Neural cell (in vitro differentiated cells): ENCODE measurements at regions not wholly inside any gene's neighbourhood (a gene's known extent, or its start where the extent isn't known, plus 50 kb on each side); places are given as distances from the start of the nearest gene placed in this dataset.
A peak's percentile ranks its signal among the peaks of the same experiment; 100 is the strongest.

Experiments used
- H2AFZ ChIP-seq: fragments of 200-600, 300-800 bp; sonication (generic), shearing (Covaris generic); 2 replicates; pipeline ENCODE4 v1.6.0; 2014; ENCODE audit warnings: low read depth, mild to moderate bottlenecking, antibody characterized with exemption, low read length, moderate library complexity
- H3F3A ChIP-seq: fragments of 200-600 bp; shearing (Covaris generic); 2 replicates; pipeline ENCODE4 v1.6.1; 2016; ENCODE audit warnings: mild to moderate bottlenecking, moderate library complexity, mixed read lengths, antibody characterized with exemption, low read length; ENCODE audit not compliant: insufficient read depth, poor library complexity, severe bottlenecking
- H3K27ac ChIP-seq: fragments of 200-600, 300-800 bp; sonication (generic), shearing (Covaris generic); 2 replicates; pipeline ENCODE4 v1.5.1; 2014; ENCODE audit warnings: mild to moderate bottlenecking, low read length, moderate library complexity
- H3K27me3 ChIP-seq: fragments of 300-800, 200-600 bp; sonication (generic), shearing (Covaris generic); 2 replicates; pipeline ENCODE4 v1.6.0; 2014; ENCODE audit warnings: mild to moderate bottlenecking, low read depth, low read length, moderate library complexity; ENCODE audit not compliant: insufficient read depth
- H3K36me3 ChIP-seq: fragments of 300-800, 200-600 bp; sonication (generic), shearing (Covaris generic); 2 replicates; pipeline ENCODE4 v1.5.1; 2014; ENCODE audit warnings: mild to moderate bottlenecking, antibody characterized with exemption, low read length, moderate library complexity; ENCODE audit not compliant: insufficient read depth
- H3K4me2 ChIP-seq: fragments of 300-800, 200-600 bp; sonication (generic), shearing (Covaris generic); 2 replicates; pipeline ENCODE4 v1.6.0; 2014; ENCODE audit warnings: mild to moderate bottlenecking, low read length
- H3K4me3 ChIP-seq: fragments of 300-800, 200-600 bp; sonication (generic), shearing (Covaris generic); 2 replicates; pipeline ENCODE4 v1.5.1; 2014; ENCODE audit warnings: mild to moderate bottlenecking, low read length, moderate library complexity
- H3K79me2 ChIP-seq: fragments of 200-600 bp; shearing (Covaris generic); replicated peaks from 2 replicates; pipeline ENCODE4 v1.6.0; 2014; ENCODE audit warnings: mild to moderate bottlenecking, low read length, moderate library complexity; ENCODE audit not compliant: insufficient read depth
- H3K9ac ChIP-seq: fragments of 300-800, 200-600 bp; sonication (generic), shearing (Covaris generic); 2 replicates; pipeline ENCODE4 v1.6.1; 2016; ENCODE audit warnings: mild to moderate bottlenecking, low read length, mixed read lengths
- H3K9me2 ChIP-seq: fragments of 200-600 bp; shearing (Covaris generic); 2 replicates; pipeline ENCODE4 v1.6.1; 2016; ENCODE audit warnings: mild to moderate bottlenecking, low read length, mixed read lengths; ENCODE audit not compliant: insufficient read depth
- H3K9me3 ChIP-seq: fragments of 200-600, 300-800 bp; sonication (generic), shearing (Covaris generic); 2 replicates; pipeline ENCODE4 v1.6.1; 2016; ENCODE audit warnings: mild to moderate bottlenecking, mixed run types, low read length, moderate library complexity, mixed read lengths
- H4K20me1 ChIP-seq: fragments of 200-600 bp; shearing (Covaris generic); 2 replicates; pipeline ENCODE4 v1.6.1; 2016; ENCODE audit warnings: mild to moderate bottlenecking, mixed run types; ENCODE audit not compliant: insufficient read depth
- CTCF ChIP-seq: fragments of 450-650 bp; IDR thresholded peaks from 2 replicates; pipeline ENCODE4 v1.5.1; 2014; ENCODE audit warnings: antibody characterized with exemption, mild to moderate bottlenecking, moderate library complexity; ENCODE audit not compliant: poor library complexity, severe bottlenecking
- EP300 ChIP-seq: fragments of 450-650 bp; conservative IDR thresholded peaks from 2 replicates; pipeline ENCODE4 v1.6.1; 2014; ENCODE audit warnings: antibody characterized with exemption, mild to moderate bottlenecking, moderate library complexity; ENCODE audit not compliant: poor library complexity, severe bottlenecking
- EZH2 ChIP-seq: fragments of 200-600, 300-800 bp; shearing (Covaris generic), sonication (generic); IDR thresholded peaks from 2 replicates; pipeline ENCODE4 v1.6.1; 2014; ENCODE audit warnings: antibody characterized with exemption, low read length, borderline replicate concordance, mild to moderate bottlenecking; ENCODE audit not compliant: insufficient read depth, poor library complexity, severe bottlenecking
- MXI1 ChIP-seq: fragments of 450-650 bp; conservative IDR thresholded peaks from 2 replicates; pipeline ENCODE4 v1.6.1; 2014; ENCODE audit warnings: antibody characterized with exemption, mild to moderate bottlenecking; ENCODE audit not compliant: poor library complexity, severe bottlenecking
- POLR2AphosphoS5 ChIP-seq: IDR thresholded peaks from 2 replicates; pipeline ENCODE4 v1.6.1; 2012
- RAD21 ChIP-seq: fragments of 450-650 bp; conservative IDR thresholded peaks from 2 replicates; pipeline ENCODE4 v1.6.1; 2014; ENCODE audit warnings: antibody characterized with exemption, mild to moderate bottlenecking, moderate library complexity
- REST ChIP-seq: IDR thresholded peaks from 2 replicates; pipeline ENCODE4 v1.6.1; 2012; ENCODE audit warnings: borderline replicate concordance
- SMC3 ChIP-seq: fragments of 450-650 bp; conservative IDR thresholded peaks from 2 replicates; pipeline ENCODE4 v1.6.1; 2014; ENCODE audit warnings: antibody characterized with exemption, mild to moderate bottlenecking, moderate library complexity; ENCODE audit not compliant: poor library complexity
- TAF1 ChIP-seq: IDR thresholded peaks from 2 replicates; pipeline ENCODE4 v1.6.1; 2012; ENCODE audit warnings: low read depth

- no peak overlapping the region for H3K4me2 ChIP-seq
- H3F3A ChIP-seq, result no peaks in the 10 kb centered on the region
- no peak overlapping the region for H3K27ac ChIP-seq
- no peaks in the 10 kb centered on the region for H4K20me1 ChIP-seq
- no peaks in the 10 kb centered on the region for H3K9me3 ChIP-seq
- no peak overlapping the region for H3K4me3 ChIP-seq
- H2AFZ ChIP-seq, result no peak overlapping the region
- H3K79me2 ChIP-seq, result no peaks in the 10 kb centered on the region
- H3K27me3 ChIP-seq, result no peaks in the 10 kb centered on the region
- no peak for TF ChIP-seq EZH2
- peak; percentile 43 for TF ChIP-seq EP300
- no peak for TF ChIP-seq TAF1
- H3K9ac ChIP-seq, result no peak overlapping the region
- no peaks in the 10 kb centered on the region for H3K36me3 ChIP-seq
- no peaks in the 10 kb centered on the region for H3K9me2 ChIP-seq
These were observed 393.1 kb upstream of the KLHL29 start for GRCh38 chr2:22991844-22992243.

GRCh38 chr2:22992441-22992840 is 392.5 kb upstream of the KLHL29 start:
- H3K9me3 ChIP-seq, result no peaks in the 10 kb centered on the region
- H2AFZ ChIP-seq, result no peak overlapping the region
- H3K9me2 ChIP-seq, result no peaks in the 10 kb centered on the region
- no peaks in the 10 kb centered on the region for H3F3A ChIP-seq
- H3K4me2 ChIP-seq, result no peak overlapping the region
- H3K9ac ChIP-seq, result no peak overlapping the region
- no peaks in the 10 kb centered on the region for H3K27me3 ChIP-seq
- H3K36me3 ChIP-seq, result no peaks in the 10 kb centered on the region
- H4K20me1 ChIP-seq, result no peaks in the 10 kb centered on the region
- H3K27ac ChIP-seq, result no peak overlapping the region
- TF ChIP-seq CTCF, result no peak
- no peaks in the 10 kb centered on the region for H3K79me2 ChIP-seq
- H3K4me3 ChIP-seq, result no peak overlapping the region

- no peaks in the 10 kb centered on the region for H4K20me1 ChIP-seq
- H3K9me2 ChIP-seq, result no peaks in the 10 kb centered on the region
- no peaks in the 10 kb centered on the region for H3F3A ChIP-seq
- no peak overlapping the region for H3K27ac ChIP-seq
- H3K27me3 ChIP-seq, result no peaks in the 10 kb centered on the region
- no peaks in the 10 kb centered on the region for H3K9me3 ChIP-seq
- no peak overlapping the region for H2AFZ ChIP-seq
- H3K4me2 ChIP-seq, result no peak overlapping the region
- no peak overlapping the region for H3K4me3 ChIP-seq
- no peaks in the 10 kb centered on the region for H3K36me3 ChIP-seq
- no peak for TF ChIP-seq POLR2AphosphoS5
- no peak for TF ChIP-seq MXI1
- no peak for TF ChIP-seq SMC3
- no peak for TF ChIP-seq TAF1
- no peak for TF ChIP-seq RAD21
- TF ChIP-seq CTCF, result no peak
- TF ChIP-seq REST, result no peak
- TF ChIP-seq EP300, result no peak
- no peak for TF ChIP-seq EZH2
- no peak overlapping the region for H3K9ac ChIP-seq
- H3K79me2 ChIP-seq, result no peaks in the 10 kb centered on the region
These were observed 391.7 kb upstream of the KLHL29 start for GRCh38 chr2:22993250-22993649.
